HG02571 (cell line): ENCODE measurements at regions not wholly inside any gene's neighbourhood (a gene's known extent, or its start where the extent isn't known, plus 50 kb on each side); places are given as distances from the start of the nearest gene placed in this dataset.

Experiments
- ATAC-seq: cut with Tn5 transposase; IDR thresholded peaks from one replicate; pipeline ENCODE4 v1.9.1; 2021; ENCODE audit warnings: mild to moderate bottlenecking, moderate library complexity; ENCODE audit not compliant: unreplicated experiment

DNA sequence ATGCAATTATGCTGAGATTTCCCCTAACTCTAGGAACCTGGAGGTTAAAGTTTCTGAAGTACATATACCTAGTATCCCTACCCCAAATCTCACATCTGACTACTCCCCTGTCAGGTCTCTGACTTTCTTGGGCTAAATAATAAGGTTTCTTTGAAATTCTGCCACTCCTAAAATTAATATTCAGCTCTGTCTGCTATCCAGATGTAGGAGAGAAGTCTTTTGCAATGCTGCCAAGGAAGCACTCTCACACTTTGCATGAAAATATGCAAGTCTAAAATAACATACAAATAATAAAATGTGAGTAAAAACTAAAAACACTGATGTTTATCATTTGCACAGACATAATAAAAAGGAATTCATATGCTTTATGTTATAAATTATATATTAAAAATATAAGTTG, 196.9 kb upstream of the LRFN5 start:
- no peak for ATAC-seq

DNA sequence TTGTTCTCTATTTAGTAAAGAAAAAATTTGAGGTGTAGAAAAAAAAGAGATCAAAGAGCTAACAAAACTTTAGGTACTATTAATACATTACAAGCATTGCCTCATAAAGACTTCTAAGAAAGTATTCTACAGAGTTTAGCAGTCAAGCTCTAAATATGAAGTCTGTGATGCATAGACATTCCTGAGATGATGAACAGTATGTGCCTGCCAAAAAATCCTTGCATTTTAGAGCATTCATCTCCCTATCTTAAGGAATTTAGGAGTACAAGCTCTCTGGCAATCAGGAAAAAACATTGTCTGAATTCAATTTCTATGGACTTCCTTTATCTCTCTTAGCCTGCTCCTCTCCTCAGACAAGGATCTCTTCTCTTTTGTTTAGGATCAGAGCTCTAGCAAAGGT, 202.6 kb upstream of the LRFN5 start:
- ATAC-seq, result no peak

DNA sequence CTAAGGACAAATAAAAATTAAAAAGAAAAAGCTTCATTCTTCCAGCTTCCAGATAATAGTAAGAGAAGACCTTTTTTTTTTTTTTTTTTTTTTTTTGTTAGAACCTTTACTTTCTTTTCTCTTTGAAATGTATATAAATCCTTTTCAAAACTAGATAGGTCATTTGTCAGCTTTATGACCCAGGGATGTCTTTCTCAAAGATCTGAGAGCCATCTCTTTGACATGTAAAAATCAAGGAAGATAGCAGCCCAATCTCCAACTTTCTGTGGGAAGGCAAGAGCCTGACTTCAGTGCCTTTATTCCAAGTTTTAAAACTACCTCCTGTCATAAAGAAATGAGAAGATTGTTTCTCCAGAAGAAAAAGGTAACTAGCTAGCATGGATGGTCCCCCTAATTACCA, 203.3 kb upstream of the LRFN5 start:
- ATAC-seq, result no peak

DNA sequence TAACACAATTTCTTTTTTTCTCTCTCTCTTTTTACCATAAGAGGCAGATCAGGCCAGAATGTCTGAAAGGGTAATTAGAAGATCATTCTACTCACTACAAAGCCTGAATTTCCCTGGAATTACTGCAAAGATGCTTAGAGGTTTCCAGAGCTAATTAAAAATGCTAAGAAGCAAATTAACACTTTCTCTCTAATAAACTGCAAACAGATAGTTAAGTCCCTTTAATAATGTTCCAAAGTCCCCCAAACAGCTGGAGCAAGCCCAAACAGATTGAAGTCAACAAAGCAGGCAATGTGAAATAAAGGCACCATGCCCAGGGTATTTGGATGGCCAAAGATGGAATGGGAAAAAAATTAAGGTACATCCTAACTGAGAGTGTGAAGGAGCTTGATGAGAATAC, 208.8 kb upstream of the LRFN5 start:
- ATAC-seq, result no peak

GRCh38 chr14:41393512-41393911, 213.2 kb upstream of the LRFN5 start:
- no peak for ATAC-seq

DNA sequence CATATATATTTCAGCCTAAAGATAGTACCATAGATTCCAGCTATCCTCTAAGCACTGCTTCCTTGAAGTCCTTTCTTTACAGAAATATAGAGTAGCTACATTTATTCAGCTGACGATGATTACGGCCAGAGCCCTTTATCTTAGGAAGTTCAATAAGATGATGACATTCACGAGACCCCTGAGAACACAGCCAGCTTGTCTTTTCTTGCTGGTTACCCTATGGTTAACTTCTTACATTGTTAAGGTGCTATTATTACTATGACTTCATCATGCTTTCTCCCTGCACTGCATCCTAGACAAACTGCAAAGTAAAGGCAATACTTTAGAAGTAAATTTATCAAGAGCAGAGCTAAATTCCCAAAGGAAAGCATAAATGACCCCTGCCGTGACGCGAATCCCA, 214.4 kb upstream of the LRFN5 start:
- ATAC-seq, result no peak

GRCh38 chr14:41389355-41389754, 217.3 kb upstream of the LRFN5 start:
- no peak for ATAC-seq

- no peak for ATAC-seq
Measured at GRCh38 chr14:41385797-41386196, 220.9 kb upstream of the LRFN5 start.

GRCh38 chr14:41380017-41380416, 226.7 kb upstream of the LRFN5 start:
- ATAC-seq, result no peak

GRCh38 chr14:41378526-41378925, 228.2 kb upstream of the LRFN5 start:
- ATAC-seq, result no peak

- no peak for ATAC-seq
Measured at GRCh38 chr14:41377932-41378331, 228.7 kb upstream of the LRFN5 start.

DNA sequence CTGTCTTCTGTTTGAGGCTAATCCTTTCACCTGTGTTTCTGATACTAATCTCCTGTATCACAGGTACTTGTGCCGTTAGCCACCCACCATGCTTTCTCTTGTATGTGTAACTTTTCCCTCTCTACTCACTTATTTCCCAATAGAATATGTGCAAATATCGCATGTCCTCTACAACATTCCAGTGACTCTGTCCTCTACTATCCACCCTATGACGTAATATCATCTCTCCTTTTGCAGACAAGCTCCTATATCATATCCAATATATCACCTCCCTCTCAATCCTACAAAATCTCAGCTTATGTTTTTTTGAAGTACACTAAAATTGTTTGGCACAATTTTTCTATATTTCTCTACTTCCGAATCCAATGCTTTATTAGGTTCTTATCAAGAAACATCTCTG, 232.6 kb upstream of the LRFN5 start:
- ATAC-seq, result no peak

DNA sequence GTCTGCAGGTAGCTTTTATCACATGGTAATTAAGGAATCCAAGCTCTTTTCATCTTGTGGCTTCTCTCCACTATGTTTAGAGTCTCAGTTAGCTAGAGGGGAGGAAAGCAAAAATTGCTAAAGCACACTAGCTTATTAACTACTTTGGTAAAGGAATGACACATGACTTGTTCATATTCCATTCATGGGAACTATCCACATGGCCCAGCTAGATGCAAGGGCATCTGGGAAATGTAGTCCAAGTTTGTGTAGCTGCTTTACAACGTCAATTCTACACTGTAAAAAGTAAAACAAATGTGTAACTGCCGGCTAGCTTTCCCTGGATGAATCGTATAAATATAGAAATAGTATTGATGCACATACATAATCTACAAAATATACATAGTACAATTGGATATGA, 244.5 kb upstream of the LRFN5 start:
- ATAC-seq, result no peak

DNA sequence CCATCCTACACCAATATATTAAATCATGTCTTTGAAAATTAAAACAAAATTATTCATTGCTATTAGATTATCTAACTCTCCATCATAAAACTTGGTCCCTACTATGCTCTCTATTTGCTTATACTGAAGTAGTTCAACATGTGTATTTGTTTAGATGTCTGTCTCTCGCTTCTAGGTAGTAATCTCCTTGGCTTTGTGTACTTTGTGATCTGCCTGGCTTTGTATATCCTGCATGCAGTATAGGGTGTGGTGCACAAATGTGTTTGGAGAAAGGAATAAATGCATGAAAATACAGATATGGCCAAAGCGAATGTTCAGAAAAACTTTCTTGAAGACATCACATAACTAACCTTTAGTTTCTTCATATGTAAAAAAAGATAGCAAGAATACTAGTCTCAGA, 246.6 kb upstream of the LRFN5 start:
- no peak for ATAC-seq

DNA sequence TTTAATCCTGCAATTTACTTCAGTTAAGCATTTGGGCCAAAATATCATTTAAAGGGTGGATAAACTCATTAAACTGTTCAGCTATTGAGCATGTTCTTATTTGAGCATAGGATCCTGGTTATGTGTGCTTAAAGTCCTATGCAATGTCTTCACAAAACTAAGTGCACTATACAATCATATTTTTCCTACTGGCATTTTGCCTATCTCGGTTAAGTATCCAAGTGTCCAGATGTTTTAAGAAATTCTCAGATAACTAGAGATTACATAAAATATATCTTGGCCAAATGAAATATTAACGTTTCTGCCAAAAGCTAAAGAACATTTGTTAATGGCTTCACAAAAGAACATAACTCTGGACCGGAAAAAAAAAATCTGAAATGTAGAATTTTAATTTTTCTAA, 250.8 kb upstream of the LRFN5 start:
- ATAC-seq, result no peak

DNA sequence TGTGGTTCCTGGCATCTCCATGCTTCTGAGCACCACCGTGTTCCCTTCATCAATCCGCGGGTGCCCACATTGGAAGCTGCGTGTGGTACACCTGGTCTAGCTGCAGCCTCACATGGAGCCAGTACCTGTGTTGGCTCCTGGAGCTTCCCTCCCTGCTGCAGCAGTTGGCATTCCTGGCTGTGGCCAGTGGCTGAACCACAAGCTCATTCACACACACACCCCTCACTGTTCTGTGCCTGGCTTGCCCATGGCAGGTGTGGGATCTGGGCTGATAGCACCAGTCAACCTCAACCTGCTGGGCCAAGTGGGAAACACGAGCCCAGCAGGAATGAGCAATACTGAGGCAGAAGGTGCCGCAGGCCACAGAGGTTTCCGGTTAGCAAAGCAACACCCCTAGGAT, 256.2 kb upstream of the LRFN5 start:
- no peak for ATAC-seq

- ATAC-seq, result no peak
Measured at GRCh38 chr14:41349289-41349910, 257.3 kb upstream of the LRFN5 start.

GRCh38 chr14:41343857-41344256, 262.8 kb upstream of the LRFN5 start:
- ATAC-seq, result no peak

DNA sequence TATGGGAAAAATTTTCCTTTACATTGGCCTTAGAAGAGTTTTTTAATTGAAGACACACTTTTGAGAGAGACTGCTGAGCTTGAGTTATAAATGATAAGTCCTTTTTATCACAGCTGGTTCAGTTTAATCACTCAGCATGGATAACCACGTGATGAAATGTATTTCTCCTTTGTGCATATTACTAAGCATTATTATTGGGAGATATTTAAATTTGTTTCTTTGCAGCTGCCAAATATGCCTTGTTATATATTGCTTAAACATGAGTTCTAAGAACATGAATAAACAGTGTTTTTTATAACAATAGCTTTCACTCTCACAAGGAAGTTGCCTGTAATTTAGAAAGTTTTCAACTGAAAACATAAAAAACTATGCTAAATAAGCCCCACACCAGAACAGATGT, 293.5 kb upstream of the LRFN5 start:
- ATAC-seq, result no peak

DNA sequence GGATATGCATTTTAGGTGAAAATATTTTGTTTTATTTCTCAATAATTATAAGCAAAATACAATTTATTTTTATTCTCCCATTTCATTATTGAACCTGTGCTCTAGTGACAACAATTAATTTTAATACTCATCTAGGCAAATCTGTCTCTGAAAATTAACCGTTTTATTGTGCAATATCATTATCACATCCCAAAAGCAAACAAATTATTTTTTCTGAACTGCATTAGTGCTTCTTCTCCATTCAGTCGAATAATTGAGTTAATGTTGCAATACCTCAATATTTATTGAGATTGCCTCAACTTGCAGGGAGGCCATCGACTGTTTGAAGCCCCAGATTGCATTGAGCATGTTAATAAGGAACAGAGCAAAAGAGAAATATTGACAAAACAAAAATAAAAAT, 303.2 kb upstream of the LRFN5 start:
- no peak for ATAC-seq

DNA sequence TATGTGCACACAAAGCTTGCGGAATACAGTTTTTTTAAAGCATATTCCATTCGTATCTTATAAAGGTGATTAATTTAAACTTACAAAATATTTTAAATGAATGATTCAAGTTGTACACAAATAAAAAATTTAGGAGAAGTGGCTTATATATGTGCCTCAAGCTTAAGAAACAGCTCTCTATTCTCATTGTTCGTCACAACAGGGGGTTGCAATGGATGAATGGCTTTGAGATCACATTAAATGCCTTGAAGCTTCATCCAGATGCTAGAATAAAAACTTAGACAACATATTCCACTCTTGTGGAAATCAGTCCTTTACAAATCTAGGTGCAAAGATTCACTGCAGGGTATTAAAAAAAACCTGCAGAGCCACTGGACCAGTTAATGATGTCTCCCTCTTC, 303.9 kb upstream of the LRFN5 start:
- ATAC-seq, result no peak

DNA sequence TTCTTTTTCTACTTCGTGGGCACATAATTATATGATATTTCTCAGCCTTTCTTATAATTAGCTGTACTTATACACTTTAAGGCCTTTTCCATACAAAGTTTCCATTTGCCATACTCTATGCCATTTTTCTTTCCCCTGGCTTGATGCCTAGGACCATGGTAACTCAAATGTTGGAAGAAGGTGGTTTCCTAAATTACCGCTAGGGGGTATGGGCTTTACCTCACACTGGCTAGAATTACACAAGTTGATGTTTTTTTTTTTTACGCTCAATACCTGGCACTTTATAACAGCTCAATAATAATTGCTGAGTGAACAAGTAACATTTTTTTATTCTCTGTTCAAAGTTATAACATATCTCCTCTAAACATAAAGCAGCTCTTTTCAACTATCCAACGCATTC, 306.8 kb upstream of the LRFN5 start:
- ATAC-seq, result no peak

- no peak for ATAC-seq
Measured at GRCh38 chr14:41298328-41298690, 308.4 kb upstream of the LRFN5 start.
